CD4-positive, alpha-beta T cell treated with Interleukin-4 for 1 hour (primary cell): ENCODE measurements at regions not wholly inside any gene's neighbourhood (a gene's known extent, or its start where the extent isn't known, plus 50 kb on each side); places are given as distances from the start of the nearest gene placed in this dataset.
"Not testable (repeated sequence)": the region's sequence is repeated elsewhere in the genome, so short reads cannot be mapped to it uniquely, and the experiment has no call there.

ENCODE experiments used
- DNase-seq, 2 donors: peaks; one replicate each; pipeline ENCODE4 v3.0.0-alpha.2; 2020 to 2022

GRCh38 chr1:48082271-48082962 is 85.2 kb upstream of the TRABD2B start:
- no peak for DNase-seq

DNA sequence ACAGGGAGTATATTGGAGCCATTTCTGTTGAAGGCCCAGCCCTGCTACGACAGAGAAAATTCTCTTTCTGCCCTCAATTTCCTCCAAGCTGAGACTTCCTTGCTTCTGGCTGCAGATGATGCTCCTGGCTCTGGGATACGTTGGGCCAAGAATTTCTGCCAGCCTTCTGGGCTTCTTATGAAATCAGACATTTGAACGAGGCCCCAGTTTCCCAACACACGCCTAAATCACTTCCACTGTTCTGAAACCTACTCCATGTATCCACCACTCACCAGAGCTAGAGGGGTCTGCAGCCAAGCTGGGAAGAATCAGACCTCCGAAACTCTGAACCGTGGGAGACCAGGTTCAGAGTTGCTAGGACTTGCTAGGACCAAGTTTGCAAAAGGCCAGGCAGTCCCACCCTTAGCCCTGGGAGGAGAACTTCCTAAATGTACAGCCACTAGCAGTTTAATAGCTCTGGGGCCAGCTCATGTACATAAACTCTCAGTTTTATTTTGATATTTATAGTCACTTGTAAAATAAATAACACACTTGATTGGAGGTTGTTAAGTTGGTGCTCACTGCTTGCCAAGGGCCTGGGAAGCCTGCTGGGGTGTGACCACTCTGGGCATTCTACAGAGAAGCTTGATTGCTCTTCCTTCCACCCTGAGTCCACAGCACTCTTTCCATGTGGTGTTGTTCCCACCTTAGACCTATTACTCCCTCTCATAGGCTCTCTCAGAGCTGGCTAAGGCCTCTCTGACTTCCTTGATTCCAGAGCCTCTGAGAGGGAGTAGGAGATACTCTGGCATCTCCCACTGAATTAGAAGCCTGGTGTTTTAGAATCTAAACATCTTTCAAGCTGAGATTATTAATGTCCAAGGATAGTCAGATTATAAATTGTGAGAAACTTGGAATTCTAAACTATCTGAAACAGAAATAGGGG is 83.4 kb upstream of the TRABD2B start:
- no peak for DNase-seq

DNA sequence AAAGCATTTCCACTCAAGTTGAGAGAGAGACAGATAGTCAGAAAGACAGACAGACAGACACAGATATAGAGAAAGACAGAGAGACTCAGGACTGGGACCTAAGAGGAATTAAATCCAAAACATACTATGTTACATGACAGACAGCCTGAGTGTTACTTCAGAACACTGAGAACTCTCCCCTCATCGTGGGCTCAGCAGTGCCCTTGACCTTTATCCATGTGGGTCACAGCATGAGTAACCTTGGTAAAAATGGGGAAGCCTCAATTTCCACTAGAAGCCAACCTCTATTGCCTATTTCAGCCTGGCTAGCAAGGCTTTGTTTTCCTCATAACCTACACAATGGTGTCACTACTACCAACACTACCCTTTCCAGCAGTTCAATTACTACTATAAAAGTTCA is 81.9 kb upstream of the TRABD2B start:
- no peak for DNase-seq

- no peak for DNase-seq
Measured at GRCh38 chr1:48077795-48078222, 80.6 kb upstream of the TRABD2B start.

DNA sequence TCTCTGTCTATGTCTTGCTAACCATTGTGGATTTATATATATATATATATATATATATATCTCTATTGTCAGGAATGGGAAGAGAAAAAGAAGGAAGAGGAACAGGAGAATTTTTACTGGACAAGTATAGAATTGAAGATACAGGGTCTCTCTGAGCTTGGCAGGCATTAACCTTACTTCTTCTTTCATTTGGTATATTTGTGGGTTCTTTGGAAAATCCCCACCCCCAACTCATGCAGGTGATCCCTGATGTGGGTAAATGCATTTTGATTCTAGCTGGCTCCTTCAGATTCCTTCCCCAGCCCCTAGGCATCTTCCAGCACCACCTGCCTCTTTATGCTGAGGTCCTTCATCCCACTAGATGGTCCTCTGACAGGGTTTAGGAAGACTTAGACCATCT is 78.8 kb upstream of the TRABD2B start:
- no peak for DNase-seq

DNA sequence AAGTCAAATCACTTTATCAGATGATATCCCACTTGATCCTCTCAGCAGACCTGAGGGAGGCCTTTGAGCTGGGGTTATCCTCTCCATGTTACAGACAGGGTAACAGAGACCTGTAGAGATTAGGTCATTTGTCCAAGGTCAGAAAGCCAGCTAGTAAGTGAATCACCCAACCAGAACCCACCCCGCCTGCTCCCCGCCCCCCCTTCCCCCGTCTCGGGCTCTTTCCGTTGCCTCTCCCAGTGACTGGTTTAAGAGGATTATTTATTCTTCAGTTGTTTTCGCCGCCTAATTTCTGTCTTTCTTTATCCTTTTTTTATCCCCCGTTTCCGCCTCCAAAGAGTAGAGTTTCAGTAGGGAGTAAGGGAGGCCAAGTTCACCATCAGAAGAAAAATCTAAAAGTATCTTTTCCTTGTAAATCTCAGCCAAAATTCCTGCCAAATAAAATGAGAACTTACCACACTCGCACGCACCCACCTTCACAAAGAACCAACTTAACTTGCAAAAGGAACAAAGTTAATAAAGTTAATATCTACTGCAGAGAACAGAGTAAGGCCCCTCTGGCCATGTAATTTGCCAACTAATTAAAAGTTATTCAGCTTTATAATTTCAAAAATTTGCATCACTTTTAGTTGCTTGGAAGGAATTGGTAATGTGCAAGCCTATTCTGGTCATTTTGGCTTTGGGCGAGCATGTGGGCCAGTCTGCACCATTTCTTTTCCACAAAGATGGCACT is 76.8 kb upstream of the TRABD2B start:
- DNase-seq = no peak

DNA sequence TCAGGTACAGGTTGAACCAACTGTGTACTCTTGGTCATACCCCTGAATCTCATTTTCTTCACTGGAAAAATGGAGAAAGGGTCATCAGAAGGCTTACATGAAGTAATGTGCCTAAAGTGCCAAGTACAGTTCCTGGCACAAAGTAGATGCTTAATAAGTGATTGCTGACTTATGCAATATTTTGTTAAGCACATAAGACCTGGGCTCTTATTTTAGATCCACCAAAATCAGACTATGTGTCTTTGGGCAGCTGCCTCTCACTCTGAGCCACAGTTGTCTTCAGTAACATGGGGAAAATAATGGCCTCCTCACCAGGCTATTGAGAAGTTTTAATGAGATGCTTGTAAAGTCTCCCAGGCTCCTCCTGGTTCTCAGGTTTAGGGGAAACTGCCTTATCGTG is 74.3 kb upstream of the TRABD2B start:
- no peak for DNase-seq

- DNase-seq = no peak
Measured at GRCh38 chr1:48070396-48070750, 73.2 kb upstream of the TRABD2B start.

DNA sequence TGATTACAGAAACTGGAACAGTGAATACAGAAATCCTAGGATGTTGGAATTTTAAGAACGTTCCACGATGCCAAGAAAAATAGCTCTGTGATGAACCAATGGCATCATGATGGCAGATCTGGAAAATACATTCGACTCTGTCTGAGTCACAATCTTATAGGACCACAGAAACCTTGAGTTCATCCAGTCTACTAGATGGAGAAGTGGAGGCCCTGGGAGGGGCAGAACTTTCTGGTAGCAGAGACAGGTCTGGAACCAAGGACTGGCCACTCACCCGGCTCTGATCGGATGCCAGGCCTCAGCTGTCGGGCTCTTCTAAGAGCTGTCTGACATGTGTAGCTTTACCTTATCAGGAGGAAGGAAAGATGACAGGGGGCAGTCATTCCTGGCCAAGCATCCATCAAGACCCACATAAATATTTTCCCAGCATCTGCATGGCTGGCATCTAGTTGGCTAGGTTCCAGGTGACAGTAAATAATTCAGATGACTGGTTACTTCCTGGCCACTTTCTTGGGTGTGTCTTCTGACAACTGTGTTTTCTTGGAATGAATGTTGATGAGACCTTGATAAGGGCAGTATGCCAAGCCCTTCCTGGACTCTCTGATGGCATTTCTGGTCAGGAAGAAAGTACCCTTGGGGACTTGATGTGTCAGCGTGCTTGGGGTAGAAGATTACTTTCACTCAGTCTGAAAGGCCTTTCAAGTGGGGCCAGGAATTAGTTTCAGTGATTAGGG is 72.6 kb upstream of the TRABD2B start:
- DNase-seq = no peak

DNA sequence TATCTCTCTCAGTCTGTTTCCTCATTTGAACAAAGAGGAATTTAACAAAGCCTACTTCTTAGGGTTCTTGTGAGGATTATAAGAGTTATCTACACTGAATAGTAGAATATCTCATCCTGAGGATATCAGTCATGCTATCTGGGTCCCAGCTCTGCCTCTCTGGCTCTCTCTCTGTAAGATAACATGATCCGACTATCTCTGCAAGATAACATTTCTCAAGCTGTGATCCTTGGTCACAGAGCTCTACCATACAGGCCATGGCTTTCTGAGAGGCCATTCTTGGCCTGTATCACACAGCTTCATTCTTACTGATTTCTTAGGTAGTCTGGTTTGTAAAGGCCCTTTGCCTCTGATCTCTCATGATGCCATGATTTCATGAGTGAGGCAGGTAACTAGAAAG is 71.0 kb upstream of the TRABD2B start:
- no peak for DNase-seq

- DNase-seq = no peak
Measured at GRCh38 chr1:48066936-48067335, 69.8 kb upstream of the TRABD2B start.

DNA sequence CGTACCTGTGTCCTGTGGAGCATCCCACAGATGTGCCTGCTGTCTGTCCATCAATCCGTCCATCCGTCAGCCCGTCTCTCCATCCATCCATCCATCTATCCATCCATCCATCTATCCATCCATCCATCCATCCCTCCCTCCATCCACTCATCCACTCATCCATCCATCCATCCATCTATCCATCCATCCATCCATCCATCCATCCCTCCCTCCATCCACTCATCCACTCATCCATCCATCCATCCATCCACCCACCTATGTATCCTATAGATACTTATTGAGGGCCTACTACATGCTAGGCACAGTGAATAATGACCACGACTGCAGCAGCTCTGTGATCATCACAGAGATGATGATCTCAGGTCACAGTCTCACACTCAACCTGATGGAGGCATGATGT is 67.5 kb upstream of the TRABD2B start:
- not testable (repeated sequence) for DNase-seq

DNA sequence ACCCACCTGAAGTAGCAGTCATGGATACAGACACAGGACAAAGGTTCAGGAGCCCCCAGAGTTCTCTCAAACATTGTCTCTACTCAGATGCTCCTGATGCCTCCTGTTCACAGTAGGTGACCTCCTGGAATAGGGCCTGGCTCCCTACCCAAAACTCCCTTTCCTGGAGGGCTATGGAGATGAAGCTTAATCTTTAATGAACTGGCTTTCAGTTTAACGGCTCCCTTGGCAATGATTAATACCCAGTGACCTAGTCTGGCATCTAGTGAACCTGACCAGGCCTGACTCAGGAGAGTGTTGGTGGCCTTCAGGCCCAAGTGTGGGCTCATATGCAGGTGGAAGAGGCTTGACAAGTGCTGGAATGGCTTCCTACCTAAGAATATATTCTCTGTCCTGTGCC is 65.2 kb upstream of the TRABD2B start:
- DNase-seq = no peak

DNA sequence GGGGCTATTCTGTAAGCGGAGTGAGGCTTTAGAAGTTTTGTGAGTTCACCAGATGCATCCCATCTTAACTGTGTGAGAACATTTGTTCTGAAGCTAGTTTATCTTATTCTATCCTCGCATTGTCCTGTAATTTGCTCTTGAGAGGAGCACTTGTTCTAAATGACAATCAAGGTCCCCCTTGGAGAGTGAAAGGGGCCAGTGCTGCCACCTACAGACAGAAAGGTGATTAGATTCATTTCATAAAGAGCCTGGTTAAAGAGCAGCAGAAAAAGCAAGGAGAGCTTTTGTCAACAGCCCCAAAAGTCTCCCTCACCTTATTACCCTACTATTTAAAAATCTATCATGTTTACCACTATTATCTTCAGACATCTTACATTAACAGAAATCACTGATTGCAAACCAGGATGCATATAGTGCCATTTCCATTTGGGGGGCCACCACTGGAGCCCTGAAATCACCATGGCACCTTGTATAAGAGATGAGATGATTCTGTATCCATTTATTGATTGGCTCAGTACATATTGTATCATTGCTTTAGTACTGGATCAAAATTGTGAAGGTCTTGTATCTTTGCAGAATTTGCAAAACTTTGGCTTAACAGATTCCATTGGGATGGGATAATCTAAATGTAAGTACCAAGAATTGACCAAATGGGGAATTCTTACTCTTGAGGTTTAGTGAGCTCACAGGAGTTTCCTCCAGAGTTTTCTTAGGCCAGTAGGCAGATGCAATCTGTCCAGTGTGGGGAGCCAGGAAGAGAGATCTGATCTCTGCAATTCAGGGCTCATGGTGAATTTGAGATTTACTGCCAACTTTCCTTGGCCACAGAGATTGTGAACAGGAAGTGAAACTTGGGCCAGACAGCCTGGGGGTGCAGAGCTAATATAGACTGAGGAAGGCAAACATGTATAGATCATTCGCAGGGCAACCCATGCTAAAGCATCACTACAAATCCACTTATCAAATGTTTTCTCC is 64.3 kb upstream of the TRABD2B start:
- DNase-seq = peak in 1 of 2 donors; percentile 3

GRCh38 chr1:48059289-48059688 is 62.1 kb upstream of the TRABD2B start:
- DNase-seq = no peak

DNA sequence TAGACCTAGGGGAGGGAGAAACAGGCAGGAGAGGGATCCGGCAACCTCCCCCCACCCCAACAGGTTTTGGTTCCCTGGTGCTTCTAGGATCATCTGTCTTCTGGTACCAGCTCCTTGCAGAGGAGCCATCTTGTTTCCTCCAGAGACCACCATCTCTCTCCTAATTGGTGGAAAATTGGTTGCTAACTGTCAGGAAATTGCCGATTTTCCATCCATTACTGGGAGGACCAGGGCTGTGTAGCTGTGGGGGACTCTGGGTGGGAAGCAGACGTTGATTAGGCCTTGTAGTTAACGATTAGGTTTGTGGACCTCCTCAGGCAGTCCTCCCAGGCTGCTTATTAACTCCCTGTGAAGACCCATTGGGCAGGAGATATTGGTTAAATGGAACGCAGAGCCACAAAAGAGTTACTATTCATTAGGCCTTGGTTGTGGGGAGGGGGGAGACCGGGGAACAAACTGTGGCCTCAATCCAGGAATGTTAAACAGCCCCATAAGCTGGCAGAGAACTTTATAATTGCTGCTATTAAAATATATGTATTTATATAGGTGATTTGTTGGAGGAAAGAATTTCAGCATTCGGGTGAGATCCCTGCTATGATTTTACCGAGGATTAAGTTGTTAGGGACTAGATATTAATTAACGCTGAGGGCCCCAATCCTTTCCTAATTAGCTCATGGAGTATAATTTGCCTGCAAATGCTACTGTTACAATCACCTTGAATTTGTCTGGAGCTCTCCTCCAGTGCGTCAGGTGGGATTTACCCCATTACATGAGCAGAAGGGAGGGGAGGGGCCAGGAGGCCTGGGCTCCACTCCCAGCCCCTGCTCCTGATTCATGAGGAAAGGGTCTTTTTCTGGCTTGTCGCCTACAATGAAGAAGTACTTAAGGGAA is 61.2 kb upstream of the TRABD2B start:
- DNase-seq = no peak

DNA sequence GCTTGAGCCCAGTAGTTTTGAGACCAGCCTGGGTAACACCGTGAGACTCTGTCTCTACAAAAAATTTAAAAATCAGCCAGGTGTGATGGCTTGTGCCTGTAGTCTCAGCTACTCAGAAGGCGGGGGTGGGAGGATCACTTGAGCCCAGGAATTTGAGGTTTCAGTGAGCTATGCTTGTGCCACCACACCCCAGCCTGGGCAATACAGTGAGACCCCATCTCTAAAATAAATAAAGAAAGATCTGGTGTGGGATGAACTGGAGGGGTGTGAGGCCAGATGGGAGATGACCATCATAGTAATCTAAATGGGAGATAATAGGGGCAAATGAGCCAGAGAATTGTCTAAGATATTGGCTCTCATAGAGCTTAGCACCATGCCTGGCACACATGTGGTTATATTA is 60.1 kb upstream of the TRABD2B start:
- DNase-seq = no peak

- DNase-seq = no peak
Measured at GRCh38 chr1:48055876-48056764, 58.9 kb upstream of the TRABD2B start.

DNA sequence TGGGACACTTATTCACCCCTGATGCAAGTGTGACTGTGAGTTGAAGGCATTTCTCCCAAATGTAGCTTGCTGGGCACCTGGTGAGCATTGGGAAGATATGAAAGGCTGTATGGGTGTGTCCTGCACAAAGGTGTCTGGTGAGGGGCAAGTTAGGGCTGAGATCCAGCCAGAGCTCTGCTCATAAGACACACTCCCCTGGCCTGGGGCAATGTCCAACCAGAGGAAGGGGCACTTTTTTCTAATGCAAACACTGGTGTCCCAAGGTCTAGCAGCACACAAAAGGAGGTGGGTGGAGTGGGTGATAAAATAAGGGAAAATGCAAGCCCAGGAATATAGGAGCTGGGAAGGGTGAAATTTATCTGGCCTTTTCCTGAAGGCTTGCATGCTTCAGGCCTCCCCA is 57.0 kb upstream of the TRABD2B start:
- DNase-seq = no peak

GRCh38 chr1:48052923-48053291 is 55.7 kb upstream of the TRABD2B start:
- DNase-seq = no peak
